Brain pericyte (primary cell): ENCODE measurements at regions not wholly inside any gene's neighbourhood (a gene's known extent, or its start where the extent isn't known, plus 50 kb on each side); places are given as distances from the start of the nearest gene placed in this dataset.

Experiments
- DNase-seq: peaks from one replicate; pipeline ENCODE4 v3.0.0-alpha.2; 2012; ENCODE audit warnings: low read depth, low spot score

- no peak for DNase-seq
Measured at GRCh38 chr18:53817976-53818950, 406.2 kb downstream of the MBD2 start.

GRCh38 chr18:53800171-53800570, 424.3 kb downstream of the MBD2 start:
- no peak for DNase-seq

- no peak for DNase-seq
Measured at GRCh38 chr18:53799134-53799533, 425.3 kb downstream of the MBD2 start.

- no peak for DNase-seq
Measured at GRCh38 chr18:53798516-53798915, 426.0 kb downstream of the MBD2 start.

GRCh38 chr18:53797998-53798495, 426.4 kb downstream of the MBD2 start:
- DNase-seq: no peak

GRCh38 chr18:53796040-53796729, 428.3 kb downstream of the MBD2 start:
- DNase-seq: no peak

- no peak for DNase-seq
Measured at GRCh38 chr18:53795610-53796009, 428.9 kb downstream of the MBD2 start.

GRCh38 chr18:53795061-53795460, 429.4 kb downstream of the MBD2 start:
- DNase-seq: no peak

- DNase-seq: no peak
Measured at GRCh38 chr18:53792762-53793161, 431.7 kb downstream of the MBD2 start.

- DNase-seq: no peak
Measured at GRCh38 chr18:53790786-53791185, 433.7 kb downstream of the MBD2 start.

- DNase-seq: no peak
Measured at GRCh38 chr18:53789376-53790247, 434.9 kb downstream of the MBD2 start.

- DNase-seq: no peak
Measured at GRCh38 chr18:53785811-53786210, 438.7 kb downstream of the MBD2 start.

GRCh38 chr18:53784253-53784652, 440.2 kb downstream of the MBD2 start:
- DNase-seq: no peak

- DNase-seq: no peak
Measured at GRCh38 chr18:53780666-53781065, 443.8 kb downstream of the MBD2 start.

- DNase-seq: no peak
Measured at GRCh38 chr18:53772293-53772692, 452.2 kb downstream of the MBD2 start.

GRCh38 chr18:53771664-53772063, 452.8 kb downstream of the MBD2 start:
- DNase-seq: no peak

GRCh38 chr18:53765211-53765610, 459.3 kb downstream of the MBD2 start:
- DNase-seq: no peak

GRCh38 chr18:53764086-53764485, 460.4 kb downstream of the MBD2 start:
- DNase-seq: no peak

- DNase-seq: peak; percentile 26
Measured at GRCh38 chr18:53757328-53757727, 467.1 kb downstream of the MBD2 start.

- no peak for DNase-seq
Measured at GRCh38 chr18:53756610-53756972, 467.9 kb downstream of the MBD2 start.

- DNase-seq: no peak
Measured at GRCh38 chr18:53755914-53756609, 468.4 kb downstream of the MBD2 start.
